GM13976 (cell line): ENCODE measurements at regions not wholly inside any gene's neighbourhood (a gene's known extent, or its start where the extent isn't known, plus 50 kb on each side); places are given as distances from the start of the nearest gene placed in this dataset.

Experiments used
- DNase-seq: peaks from one replicate; pipeline ENCODE4 v3.0.0; 2012; ENCODE audit warnings: low spot score
- in situ Hi-C: fragments of 300-500 bp; cut with MboI; formaldehyde crosslinking; loops from one replicate; pipeline ENCODE4 v1.12.0; 2022; ENCODE audit warnings: low sequenced_read_pairs, mixed read lengths, inconsistent platforms; ENCODE audit not compliant: unreplicated experiment
- TF ChIP-seq, protein P1 (sequence below): IDR thresholded peaks from 2 replicates; pipeline ENCODE4 v1.5.1; 2012; ENCODE audit warnings: borderline replicate concordance, mild to moderate bottlenecking; ENCODE audit not compliant: insufficient read depth; ENCODE audit errors: extremely low read depth, missing control alignments, control extremely low read depth

DNA sequence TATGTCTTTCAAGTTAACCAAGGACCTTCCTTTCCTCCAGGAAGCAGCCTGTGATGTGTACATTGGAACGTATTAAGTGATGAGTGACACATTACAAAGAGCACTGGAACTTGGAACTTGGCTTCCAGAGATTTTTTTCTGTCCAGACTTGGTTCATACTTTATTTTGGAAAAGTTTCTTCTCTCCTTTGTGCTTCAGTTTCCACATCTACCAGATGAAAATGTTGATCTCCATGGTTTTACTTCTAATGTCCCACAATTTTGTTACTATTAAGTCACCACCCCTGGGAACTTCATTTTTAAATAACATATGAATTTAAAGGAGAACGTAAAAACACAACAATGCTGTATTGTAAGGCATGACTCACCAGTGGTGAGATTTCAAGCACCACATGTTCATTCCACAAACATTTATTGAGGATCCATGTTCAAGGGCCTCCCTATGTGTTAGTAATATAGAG lies 290.7 kb upstream of the LMCD1 start:
- TF ChIP-seq, protein P1, sequence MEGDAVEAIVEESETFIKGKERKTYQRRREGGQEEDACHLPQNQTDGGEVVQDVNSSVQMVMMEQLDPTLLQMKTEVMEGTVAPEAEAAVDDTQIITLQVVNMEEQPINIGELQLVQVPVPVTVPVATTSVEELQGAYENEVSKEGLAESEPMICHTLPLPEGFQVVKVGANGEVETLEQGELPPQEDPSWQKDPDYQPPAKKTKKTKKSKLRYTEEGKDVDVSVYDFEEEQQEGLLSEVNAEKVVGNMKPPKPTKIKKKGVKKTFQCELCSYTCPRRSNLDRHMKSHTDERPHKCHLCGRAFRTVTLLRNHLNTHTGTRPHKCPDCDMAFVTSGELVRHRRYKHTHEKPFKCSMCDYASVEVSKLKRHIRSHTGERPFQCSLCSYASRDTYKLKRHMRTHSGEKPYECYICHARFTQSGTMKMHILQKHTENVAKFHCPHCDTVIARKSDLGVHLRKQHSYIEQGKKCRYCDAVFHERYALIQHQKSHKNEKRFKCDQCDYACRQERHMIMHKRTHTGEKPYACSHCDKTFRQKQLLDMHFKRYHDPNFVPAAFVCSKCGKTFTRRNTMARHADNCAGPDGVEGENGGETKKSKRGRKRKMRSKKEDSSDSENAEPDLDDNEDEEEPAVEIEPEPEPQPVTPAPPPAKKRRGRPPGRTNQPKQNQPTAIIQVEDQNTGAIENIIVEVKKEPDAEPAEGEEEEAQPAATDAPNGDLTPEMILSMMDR, result no peak
- in situ Hi-C loops, result no loop called here
- no peak for DNase-seq

DNA sequence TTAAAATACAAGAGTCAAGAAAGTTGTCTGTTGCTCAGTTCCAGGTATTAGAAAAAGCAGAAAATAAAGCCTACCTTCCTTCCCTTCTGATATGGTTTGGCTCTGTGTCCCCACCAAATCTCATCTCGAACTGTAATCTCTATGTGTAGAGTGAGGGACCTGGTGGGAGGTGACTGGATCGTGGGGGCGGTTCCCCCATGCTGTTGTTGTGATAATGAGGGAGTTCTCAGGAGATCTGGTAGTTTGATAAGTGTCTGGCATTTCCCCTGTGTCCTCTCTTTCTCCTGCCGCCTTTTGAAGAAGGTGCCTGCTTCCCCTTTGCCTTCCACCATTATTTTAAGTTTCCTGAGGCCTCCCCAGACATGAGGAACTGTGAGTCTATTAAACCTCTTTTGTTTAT lies 288.8 kb upstream of the LMCD1 start:
- no peak for DNase-seq
- in situ Hi-C loops, result no loop called here
- TF ChIP-seq, protein P1, result no peak

DNA sequence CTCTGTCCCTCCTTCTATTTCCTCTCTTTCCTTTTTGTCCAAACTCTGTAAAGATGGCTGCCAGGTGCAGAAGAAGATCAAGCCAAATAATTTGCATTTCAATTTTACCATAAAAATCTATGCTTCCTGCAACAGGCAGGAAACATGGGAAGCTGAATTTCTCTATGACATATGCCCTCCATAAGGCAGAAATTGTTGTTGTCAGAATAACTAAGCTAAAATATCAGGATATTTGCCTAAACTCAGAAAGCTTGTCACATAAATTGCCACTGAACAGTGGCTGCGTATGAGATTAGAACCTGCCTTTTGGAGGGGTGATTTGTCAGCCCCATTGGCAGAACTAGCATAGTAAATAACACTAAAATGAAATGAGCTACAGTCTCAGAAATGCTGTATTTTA lies 288.3 kb upstream of the LMCD1 start:
- in situ Hi-C loops, result no loop called here
- TF ChIP-seq, protein P1, result no peak
- no peak for DNase-seq

DNA sequence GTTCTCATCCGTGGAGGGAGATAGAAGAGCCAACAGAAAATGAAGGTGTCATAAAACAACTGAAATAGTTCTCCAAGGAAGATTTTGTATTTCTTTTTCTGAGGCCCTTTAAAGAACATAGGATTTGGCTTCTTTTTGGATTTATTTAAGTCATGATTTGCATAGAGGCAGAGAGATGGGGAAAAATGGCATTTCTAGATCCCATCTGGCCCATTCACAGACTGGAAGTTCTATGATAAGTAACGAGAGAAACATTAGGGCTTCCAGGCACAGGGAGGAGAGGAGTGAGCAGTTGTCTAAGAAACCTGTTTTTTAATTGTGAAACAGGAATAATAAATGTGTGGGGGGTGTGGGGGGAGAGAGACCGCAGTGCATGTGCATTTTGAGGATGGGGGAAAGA lies 285.8 kb upstream of the LMCD1 start:
- no peak for DNase-seq
- in situ Hi-C loops, result no loop called here
- TF ChIP-seq, protein P1, result no peak

DNA sequence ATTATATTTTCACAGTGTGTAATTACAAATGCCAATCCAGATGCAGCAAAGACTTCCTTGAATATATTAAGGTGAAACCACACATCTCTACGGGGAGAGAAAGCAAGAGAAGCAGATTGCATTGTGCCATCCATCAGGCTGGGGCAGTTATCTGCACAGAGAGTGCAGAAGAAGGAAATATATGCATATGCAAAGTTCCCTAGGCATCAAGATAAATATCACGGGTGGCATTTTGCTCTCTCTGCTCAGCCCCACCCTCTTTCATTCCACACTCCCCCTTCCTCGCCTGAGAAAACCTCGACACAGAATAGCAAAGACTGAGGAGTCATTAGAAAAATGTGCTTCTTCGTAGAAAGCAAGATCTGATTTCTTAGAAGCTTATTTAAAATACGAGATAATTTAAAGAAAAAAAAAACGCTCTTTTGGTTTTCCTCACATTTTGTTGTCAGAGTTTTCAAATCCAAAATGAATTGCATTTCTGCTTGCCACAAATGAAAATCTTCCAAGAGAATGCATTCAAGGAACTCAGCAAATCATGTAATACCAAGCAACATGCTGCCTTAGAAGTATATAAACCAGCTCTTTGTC lies 283.2 kb upstream of the LMCD1 start:
- in situ Hi-C loops, result no loop called here
- no peak for DNase-seq
- TF ChIP-seq, protein P1, result no peak

DNA sequence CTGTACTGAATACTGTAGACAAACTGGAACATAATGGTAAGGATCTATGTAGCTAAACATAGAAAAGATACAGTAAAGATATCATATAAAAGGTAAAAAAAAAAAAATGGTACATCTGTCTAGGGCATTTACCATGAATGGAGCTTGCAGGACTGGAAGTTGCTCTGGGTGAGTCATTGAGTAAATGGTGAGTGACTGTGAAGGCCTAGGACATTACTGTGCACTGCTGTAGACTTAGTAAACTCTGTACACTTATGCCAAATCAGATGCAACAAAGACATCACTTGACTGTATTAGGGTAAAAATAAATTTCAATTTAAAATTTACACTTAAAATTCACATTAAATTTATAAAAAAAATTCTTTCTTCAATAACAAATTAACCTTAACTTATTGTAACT lies 281.3 kb upstream of the LMCD1 start:
- TF ChIP-seq, protein P1, result no peak
- no peak for DNase-seq
- in situ Hi-C loops, result no loop called here

DNA sequence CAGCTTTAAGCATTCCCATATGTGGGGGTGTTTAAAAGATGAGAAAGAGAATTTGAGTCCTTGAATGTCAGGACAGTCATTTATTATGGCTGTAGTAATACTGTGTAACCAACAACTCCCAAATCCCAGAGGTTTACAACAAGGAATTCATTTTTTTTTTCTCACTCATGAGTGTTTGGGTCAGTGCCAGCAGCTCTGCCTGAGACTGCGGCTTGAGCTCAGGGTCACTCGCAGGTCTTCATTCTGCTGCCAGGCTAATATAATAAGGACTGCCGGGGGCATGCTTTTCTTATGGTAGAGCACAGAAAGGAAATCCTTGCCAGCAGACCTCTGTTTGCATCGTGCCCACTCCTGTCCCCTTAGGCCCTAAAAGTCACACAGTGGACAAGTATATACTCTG lies 277.9 kb upstream of the LMCD1 start:
- TF ChIP-seq, protein P1, result no peak
- in situ Hi-C loops, result no loop called here
- DNase-seq, result no peak
